AG08395 (cell line): ENCODE measurements at regions not wholly inside any gene's neighbourhood (a gene's known extent, or its start where the extent isn't known, plus 50 kb on each side); places are given as distances from the start of the nearest gene placed in this dataset.

Experiments
- DNase-seq: peaks from one replicate; pipeline ENCODE4 v3.0.0; 2012; ENCODE audit warnings: mixed read lengths, low spot score

DNA sequence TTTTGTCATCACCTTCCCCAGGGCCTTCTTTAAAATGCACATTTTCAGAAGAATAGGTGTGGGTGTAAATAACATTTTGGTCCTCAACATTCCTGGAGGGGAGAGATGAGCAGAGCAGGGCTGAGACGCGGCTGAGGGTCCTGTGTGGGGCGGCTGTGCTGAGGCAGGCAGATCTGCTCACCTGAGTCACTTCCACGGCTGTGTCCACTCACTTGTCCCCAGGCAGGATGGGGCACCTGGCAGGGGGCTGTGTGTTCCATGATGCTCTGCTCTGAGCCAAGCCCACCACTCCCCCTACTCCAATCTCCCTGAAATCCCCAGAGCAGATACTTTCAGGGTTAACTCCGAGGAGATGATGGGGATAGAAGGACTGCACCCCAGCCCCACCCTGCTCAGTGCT lies 93.8 kb downstream of the GLRX3 start:
- no peak for DNase-seq

DNA sequence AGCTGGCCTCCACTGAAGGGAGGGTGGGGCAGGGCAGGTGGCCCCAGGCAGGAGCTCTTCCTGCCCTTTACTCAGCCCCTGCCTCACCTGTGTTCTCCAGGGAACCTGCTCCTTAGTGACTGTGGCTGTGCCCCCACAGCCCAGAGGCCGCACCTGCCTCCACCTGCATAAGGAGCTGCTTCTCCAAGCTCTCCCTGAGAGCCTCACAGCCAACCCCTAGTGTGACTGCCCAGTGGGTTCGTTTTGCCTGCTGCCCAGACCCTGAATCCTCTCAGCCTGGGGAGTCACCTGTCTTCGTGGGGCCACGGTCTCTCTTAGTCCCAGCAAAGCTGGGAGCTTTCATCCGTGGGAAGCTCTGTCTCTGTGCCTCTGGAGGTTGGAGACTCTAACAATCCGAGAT lies 94.4 kb downstream of the GLRX3 start:
- no peak for DNase-seq

DNA sequence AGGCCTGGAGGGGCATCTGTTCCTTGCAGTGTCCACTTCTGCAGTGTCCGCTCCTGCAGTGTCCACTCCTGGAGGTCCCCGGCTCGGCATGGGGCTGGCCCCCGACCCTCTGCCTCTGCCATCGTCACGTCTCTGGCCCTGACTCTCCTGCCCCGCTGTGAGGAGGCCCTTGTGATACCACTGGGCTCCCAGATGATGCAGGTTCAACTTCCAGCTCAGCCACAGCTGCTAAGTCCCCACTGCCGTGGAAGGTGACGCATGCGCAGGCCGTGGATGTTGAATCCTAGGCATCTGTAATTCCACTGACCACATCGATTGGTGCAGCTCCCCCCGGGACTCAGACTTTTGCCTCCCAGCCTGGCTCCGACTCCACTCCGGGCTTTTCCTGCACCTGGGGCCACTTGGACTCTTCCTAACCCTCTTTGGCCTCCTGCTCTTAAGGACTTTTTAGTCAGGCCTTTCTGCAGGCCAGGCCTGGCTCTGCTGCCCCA lies 95.1 kb downstream of the GLRX3 start:
- no peak for DNase-seq

DNA sequence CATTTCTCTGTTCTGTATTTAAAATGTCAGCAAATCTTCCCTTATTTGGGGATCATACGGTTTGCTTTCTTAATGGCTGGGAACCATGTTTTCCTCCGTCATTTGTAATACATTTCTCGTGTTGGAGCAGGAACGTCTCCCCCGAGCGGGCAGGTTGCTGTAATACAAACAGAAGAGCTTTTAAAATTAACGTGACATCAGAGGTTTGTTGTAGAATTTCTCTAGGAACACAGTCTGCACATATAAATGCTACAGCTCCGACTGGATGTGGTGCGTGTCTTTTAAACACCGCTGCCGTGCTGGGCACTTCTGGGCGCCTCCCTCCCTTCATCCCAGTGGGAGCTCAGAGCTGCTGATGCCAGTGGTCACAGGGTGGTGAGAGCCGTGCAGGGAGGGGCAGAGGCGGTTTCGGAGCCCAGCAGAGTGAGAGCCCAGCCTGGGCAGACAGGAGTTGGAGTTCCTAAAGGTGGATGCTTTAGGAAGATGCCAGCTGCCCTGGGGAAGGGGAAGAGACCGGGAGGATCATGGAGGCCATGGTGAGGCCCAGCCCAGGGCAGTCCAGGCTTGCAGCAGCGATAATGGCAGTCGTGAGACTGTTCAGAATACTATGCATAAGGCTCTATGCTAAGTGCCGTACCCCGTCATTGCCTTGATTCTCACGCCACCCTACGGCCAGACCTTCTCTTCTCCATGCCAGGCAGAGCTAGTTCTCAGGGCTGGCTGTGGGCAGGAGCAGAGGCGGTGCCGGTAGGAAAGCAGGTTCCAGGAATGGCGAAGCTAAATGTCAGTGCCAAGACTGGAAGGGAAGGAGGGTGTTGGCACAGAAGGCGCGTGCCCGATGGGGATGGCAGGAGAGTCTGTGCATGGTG lies 96.2 kb downstream of the GLRX3 start:
- no peak for DNase-seq

DNA sequence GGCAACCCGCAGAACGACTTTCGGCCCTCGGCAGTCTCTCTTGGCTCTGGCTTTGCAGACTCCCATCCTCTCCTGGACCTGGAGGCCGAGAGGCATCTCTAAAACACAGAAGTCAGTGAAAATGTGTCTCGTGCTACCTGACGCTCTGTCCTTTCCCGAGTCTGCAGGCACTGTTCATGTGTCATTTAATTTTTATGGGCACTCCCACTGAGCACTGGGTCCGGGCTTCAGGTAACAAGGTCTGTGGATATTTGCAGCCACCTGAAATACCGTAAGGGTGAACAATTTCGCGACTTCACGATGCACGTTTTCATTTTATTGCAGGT lies 96.8 kb downstream of the GLRX3 start:
- DNase-seq, result no peak

DNA sequence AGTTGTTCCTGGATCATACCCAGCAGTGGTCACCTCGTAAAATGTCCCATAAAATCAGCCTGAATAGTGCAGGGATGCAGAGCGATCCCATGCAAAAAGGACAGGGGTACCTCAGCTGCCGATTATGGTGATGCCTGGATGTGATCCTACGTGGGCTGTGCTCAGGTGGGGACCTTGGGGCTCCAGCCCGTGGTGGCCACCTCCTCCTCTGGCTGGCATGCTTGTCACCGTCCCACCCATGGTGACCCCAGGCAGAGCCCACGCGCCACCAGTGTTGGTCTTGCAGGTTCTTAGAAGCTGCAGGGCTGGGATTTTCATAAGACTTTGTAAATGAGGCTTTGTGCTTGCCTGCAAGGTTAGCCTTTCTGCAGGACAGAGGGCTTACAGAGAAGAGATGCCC lies 97.2 kb downstream of the GLRX3 start:
- no peak for DNase-seq

DNA sequence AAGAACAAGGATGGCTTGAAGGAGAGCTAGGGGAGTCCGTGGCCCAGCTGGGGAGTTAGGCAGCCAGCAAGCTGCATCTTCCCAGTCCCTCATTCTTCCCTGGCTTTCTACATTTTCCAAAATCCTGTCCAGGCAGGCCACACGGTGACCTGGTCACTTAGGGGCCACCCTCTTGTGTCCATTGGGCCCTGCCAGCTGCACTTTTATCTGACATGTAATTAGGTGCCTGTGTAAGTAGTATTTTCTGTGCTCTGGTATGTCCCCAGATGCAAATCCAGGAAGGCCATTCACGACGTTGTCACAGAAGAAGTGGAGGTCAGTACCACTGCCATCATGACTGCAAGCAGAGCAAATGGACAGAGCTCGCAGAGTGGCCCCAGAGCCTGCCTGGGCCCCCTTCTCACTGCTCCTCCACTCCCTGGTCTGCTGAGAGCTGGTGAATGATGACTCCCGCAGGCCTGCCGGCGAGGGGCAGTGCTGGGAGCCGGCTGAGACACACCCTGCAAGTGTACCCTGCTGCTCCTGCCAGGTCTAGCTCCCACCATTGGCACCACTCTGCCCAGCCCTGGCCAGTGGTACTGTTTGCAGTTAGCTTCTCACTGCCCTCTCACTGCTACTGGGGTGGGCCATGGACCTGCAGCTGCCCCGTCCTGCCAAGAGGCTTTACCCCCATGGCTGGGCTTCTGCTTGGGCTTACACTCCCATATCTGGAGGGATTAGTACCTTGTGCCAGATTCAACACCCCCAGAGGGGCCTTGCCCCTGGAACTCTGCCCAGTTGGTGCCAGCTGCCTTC lies 98.2 kb downstream of the GLRX3 start:
- DNase-seq, result no peak

DNA sequence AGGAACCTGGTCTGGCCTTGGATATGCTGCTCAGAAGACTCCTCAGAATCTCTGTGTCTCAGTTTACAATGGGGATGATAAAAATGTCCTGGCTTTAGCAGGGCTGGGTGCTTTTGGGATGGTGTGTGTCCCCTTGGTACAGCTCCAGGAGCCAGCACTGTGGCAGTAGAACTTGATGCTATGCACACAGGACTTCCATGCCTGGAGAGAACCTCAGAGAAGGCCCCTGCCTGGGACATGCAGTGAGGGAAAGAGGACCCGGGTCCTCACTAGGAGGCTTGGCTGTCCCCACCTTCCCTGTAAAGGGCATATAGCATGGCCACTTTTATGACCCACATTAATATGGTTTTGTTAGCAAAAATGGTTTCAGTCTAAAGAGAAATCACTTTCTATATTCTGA lies 100.5 kb downstream of the GLRX3 start:
- no peak for DNase-seq

DNA sequence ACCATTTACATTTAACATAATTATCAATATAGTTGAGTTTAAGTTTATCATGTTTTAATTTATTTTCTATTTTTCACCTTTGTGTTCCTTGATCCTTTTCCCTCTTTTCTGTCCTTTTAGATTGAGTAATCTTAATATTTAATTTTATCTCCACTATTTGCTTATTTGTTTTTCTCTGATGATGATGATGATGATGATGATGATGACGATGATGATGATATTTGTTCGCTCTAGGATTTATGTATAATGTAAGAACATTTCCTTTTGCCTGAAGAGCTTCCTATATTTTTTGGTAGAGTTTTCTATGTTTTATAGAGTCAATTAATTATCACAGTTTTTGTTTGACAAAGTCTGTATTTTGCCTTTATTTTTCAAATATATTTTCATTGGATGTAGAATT lies 104.2 kb downstream of the GLRX3 start:
- DNase-seq, result no peak

DNA sequence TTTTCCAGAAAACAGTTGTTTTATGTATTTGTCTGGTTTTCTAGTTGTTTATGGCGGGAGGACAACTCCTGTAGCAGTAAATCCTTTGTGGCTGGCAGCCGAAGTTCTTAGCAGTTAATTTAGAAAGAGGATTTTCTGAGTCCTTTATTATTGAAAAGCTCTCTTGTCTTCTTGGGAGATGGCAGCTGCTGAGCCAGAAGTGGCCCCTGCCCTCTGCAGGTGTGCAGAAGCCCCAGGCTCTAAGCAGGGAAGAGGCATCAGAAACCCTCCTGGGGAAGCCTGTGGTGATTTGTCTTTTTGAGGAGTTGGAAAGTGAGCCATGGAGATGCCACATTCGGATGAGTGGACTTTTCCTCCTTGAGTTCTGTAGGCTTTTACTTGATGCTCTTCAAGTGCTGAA lies 106.3 kb downstream of the GLRX3 start:
- no peak for DNase-seq

DNA sequence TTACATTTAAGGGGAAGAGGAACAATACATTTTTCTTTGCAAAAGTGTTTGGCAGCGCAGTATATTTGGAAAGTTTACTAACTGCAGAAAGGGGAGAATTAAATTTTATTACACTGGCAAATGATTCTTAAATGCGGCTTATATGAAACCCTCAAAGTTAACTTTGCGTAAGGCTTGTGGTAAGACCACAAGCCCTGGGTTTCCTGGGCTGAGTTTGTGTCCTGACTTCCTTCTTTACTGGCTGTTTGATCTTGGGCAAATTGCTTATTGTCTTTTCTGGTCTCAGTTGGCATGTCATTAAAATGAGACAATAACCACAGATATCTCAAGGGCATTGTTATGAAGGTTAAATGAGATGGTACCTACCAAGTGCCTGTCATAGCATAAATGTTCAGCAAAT lies 106.8 kb downstream of the GLRX3 start:
- DNase-seq, result no peak

DNA sequence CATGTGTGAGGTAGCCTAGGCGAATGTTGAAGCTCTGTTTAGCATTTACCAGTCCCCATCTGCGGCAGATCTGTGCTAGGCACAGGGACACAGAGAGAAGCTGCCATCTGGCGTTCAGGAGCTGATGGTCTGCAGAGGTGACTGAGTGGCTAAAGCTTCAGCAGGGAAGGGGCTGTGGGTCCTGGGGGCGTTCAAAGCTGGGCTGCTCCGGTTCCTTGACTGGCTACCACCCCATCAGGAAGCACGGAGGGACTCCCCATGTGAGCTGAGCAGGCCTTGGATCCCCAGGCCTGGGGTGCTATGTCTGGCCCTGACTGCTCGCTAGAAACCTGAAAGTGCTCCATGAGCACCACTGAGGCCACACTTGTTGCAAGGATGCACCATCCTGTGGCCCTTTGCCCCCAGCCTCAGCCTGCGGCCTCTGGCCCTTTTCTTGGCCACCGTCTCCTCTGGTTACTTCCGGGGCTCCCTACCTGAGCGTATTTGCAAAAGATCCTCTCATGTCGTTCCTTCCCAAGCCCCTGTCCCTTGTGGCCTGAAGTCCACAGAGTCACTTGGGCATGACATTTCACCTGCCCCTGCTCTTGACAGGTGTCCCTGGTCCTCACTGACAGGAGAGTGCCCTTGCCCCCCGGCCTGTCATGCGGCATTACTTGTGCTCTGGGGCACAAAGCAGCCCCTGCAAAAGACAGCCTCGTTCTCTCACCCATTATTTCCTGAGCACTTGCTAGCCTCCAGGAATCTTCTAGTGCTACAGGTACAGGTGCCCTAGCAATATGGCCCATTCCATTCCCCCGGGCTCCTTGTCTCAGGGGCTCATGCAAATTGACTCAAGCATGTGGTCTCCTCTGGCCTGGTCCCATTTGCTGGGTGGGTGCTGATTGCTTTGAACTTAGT lies 108.1 kb downstream of the GLRX3 start:
- no peak for DNase-seq

DNA sequence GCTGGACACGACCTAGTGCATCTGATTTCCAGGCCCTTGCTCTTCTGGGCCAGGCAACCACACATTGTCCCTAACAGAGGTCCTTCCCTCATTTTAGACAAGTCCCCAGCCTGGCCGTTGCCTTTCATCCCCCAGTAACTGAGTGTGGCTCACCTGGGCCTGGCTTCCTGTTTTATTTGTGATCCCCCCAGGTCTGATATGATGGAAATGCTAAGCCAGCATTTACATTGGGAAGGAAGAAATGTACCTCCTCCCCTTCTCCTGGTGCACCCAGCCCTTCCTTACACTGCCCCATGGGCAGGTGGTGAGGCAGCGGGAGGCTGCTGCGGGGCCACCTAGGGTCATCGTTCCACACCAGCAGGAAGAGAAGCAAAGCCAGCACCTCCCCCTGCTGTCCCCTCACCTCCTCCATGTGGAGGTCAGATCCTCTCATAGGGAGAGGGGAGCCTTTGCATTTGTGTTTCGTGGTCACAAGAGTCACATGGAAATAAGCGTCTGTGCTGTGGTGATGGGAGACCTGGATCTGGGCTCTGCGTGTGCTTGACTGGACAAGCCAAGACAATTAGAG lies 108.8 kb downstream of the GLRX3 start:
- no peak for DNase-seq

DNA sequence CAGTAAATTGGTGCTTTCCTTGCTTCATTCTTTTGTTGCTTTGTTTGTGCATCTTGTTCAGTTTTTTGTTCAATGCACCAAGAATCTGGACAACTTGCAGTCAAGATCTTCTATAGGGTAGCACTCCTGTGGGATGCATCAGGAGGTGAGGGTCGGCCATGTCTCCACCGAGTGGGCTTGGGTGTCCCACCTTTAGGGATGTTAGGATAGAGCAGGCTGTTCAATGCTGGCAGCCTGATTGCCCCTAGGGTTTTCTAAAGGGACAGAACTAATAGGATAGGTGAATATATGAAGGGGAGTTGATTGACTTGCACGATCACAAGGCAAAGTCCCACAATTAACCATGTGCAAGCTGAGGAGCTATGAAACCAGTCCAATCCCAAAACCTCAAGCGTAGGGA lies 109.9 kb downstream of the GLRX3 start:
- no peak for DNase-seq

DNA sequence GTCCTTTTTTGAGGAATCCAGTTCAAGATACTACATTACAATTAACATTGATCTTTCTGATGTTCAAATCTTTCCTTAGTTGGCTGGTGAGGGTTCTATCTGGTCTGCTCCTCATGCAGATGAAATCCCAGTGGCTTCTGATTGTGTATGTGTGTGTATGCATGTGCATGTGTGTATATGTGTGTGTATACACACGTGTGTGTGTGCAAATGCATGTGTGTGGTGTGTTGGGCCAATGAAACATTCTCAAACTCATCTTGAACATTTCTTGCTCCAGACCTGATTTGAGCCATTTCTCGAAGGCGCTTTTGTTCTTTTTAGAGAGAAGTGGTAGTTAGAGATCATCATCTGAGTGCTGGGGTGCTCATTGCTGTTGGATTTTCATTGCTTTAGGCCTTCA lies 113.9 kb downstream of the GLRX3 start:
- DNase-seq, result no peak

DNA sequence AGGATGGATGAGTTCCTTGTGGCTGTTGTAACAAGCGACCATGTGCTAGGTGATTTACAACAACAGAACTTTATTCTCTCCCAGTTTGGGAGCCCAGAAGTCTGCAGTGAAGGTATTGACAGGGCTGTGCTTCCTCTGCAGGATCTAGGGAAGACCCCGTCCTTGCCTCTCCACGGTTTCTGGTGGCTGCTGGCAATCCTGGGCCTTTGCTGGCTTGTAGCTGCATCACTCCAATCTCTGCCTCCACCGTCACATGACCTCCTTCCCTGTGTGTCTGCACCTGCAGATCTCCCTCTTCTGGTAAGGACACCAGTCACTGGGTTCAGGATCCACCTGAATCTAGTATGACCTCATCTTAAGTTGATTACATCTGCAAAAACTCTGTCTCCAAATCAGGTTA lies 115.6 kb downstream of the GLRX3 start:
- DNase-seq, result no peak

DNA sequence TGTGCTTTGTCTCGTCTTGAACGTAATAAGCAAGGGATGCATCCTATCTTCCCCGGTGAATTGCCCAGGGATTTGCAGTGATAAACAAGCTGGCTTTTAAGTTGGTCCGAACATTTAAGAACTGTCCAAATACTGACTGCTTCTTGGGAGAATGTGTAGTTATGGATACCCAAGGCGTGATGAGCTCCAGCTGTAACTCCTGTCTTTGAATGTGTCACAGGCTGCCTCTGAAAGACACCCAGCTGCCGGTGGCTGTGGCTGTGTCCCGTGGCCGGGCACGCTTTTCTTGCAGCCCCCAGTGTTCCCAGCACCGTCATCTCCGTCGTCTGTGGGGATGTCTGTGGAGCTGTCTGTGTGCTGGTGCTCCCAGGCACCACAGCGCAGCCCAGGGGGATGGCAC lies 118.1 kb downstream of the GLRX3 start:
- no peak for DNase-seq

DNA sequence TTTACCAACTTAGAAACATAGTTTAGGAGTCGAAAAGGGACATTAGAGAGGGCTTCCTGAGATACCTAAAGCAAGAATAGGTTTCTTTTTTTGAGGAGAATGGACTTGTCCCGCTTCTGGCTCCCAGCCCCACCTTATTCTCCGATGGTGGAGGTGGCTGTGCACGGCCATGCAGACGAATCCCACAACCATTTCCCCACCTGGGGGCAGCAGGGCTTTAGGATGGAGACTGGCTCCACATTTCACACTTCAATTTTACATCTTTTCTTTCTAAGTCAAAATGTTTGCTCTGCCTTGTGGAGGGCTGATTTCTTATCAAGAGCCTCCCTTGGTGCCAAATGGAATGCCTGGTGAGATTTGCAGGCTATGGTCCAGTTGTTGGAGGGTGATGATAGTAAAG lies 118.5 kb downstream of the GLRX3 start:
- DNase-seq, result no peak

DNA sequence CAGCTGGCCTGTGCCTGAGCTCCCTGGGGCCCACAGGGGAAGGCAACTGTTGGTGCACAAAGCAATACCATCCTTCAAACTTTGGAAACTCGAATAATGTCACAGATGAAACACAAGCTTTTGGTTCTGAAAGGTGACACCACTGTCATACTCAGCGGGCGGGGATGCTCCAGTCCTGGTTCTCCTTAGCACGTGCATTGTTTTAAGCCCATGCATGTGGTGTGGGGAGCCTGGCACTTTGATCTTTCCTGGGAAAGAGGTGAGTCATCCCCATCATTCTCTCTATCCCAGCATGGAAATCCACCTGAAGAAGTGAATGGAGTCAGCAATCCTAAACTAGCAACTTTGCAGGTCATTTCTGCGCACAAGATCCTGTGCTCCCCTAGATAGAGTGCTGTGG lies 119.6 kb downstream of the GLRX3 start:
- DNase-seq, result no peak

DNA sequence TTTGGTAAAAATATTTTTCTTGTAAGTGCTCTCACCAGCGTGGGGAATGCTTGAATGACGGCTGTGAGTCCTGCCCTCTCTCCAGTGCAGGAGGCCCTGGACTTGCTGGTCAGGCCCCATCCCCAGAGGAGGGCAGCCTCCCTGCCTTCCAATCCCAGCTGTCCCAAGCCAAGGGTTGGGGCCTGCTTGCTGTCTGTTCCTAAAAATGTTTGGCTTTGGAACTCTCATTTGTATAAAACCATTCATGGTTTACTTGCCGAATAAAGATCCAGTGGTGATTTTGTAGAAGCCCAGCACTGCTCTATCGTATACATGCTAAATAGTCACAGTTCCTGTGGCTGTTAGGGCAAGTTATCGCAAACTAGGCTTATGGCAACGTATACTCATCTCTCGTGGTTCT lies 121.7 kb downstream of the GLRX3 start:
- DNase-seq, result no peak

DNA sequence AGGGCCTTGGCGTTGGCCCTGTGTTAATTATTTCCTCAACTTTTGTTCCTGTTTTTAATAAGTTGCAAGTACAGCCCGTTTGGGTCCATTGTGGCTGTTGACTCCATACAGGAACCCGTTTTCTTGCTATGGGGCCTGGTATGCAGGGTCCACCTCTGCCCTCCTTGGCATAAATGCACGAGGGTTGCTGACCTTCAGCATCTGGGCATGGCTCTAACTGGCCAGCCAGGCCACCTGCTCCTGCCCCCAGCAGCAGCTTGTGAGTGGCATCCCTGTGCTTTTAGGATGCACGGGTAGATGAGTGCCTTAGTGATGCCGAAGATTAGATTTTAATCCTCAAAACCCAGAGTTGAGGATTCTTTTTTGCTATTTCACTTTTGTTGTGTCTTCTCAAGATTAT lies 123.2 kb downstream of the GLRX3 start:
- DNase-seq, result no peak

DNA sequence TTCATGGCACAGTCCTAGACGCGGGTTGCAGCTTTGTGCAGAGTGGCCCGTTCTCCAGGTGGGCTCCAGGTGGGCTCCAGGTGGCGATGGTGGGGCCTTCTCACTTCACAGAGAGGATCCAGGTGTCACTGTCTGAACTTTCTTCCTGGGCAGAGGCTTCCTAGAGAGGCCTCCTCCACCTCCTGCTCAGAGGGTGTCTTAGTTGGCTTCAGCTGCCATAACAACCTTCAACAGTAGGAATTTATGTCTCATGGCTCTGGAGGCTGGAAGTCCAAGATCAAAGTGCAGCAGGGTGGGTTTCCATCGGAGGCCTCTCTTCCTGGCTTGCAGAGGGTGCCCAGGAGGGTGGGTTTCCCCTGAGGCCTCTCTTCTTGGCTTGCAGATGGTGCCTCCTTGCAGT lies 125.1 kb downstream of the GLRX3 start:
- no peak for DNase-seq
